ENCODE measurements at regions not wholly inside any gene's neighbourhood (a gene's known extent, or its start where the extent isn't known, plus 50 kb on each side); places are given as distances from the start of the nearest gene placed in this dataset.
"Not testable (repeated sequence)": the region's sequence is repeated elsewhere in the genome, so short reads cannot be mapped to it uniquely, and the experiment has no call there.

DNA sequence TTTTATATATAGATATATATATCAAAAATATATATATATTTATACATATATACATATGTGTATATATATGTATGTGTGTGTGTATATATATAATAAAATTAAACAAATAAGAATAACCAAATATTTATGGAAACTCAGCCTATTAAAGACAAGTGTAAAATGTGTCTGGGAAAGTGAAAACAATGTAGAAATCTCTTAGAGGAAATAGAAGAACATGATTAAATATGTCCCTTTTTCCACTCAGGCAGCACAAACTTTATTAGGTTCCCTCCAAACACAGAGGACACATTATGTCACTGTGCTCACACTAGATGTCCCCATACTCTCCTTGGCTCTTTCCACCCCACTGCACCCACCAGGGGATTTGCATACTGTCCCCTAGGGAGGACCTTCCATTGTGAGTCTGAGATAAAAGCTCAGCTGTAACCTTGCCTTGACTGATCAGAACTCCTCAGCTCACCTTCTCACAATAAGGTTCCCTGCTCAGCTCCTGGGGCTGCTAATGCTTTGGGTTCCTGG is 1360.7 kb downstream of the RPIA start:
- TF ChIP-seq NRF1 (conservative IDR thresholded peaks at IDR 0.05; ENCODE audit: low read depth, low read length); TAF1 (IDR thresholded peaks at IDR 0.05; ENCODE audit: borderline replicate concordance, low read depth, low read length); ZSCAN29 (IDR thresholded peaks at IDR 0.05); HCFC1 (IDR thresholded peaks at IDR 0.05; ENCODE audit: low read length); HDAC6 (IDR thresholded peaks at IDR 0.05; ENCODE audit: unreplicated experiment): not testable (repeated sequence)
- TF ChIP-seq, protein P1, sequence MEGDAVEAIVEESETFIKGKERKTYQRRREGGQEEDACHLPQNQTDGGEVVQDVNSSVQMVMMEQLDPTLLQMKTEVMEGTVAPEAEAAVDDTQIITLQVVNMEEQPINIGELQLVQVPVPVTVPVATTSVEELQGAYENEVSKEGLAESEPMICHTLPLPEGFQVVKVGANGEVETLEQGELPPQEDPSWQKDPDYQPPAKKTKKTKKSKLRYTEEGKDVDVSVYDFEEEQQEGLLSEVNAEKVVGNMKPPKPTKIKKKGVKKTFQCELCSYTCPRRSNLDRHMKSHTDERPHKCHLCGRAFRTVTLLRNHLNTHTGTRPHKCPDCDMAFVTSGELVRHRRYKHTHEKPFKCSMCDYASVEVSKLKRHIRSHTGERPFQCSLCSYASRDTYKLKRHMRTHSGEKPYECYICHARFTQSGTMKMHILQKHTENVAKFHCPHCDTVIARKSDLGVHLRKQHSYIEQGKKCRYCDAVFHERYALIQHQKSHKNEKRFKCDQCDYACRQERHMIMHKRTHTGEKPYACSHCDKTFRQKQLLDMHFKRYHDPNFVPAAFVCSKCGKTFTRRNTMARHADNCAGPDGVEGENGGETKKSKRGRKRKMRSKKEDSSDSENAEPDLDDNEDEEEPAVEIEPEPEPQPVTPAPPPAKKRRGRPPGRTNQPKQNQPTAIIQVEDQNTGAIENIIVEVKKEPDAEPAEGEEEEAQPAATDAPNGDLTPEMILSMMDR (IDR thresholded peaks at IDR 0.05 in 2 of 3, conservative IDR thresholded peaks at IDR 0.05 in 1 of 3; ENCODE audit: control insufficient read depth in 2 of 3, extremely low read depth in 1 of 3, insufficient read depth in 1 of 3, low read depth in 3 of 3, low read length in 3 of 3) = not testable (repeated sequence)
- TF ChIP-seq, protein P2, sequence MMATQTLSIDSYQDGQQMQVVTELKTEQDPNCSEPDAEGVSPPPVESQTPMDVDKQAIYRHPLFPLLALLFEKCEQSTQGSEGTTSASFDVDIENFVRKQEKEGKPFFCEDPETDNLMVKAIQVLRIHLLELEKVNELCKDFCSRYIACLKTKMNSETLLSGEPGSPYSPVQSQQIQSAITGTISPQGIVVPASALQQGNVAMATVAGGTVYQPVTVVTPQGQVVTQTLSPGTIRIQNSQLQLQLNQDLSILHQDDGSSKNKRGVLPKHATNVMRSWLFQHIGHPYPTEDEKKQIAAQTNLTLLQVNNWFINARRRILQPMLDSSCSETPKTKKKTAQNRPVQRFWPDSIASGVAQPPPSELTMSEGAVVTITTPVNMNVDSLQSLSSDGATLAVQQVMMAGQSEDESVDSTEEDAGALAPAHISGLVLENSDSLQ (IDR thresholded peaks at IDR 0.05) = not testable (repeated sequence)

All from GM12878 (cell line).